HepG2 (cell line): ENCODE measurements at regions not wholly inside any gene's neighbourhood (a gene's known extent, or its start where the extent isn't known, plus 50 kb on each side); places are given as distances from the start of the nearest gene placed in this dataset.

ENCODE experiments used
- ATAC-seq: fragments of 200-7000 bp; cut with Tn5 transposase; 3 replicates; pipeline ENCODE4 v1.9.1; 2020; ENCODE audit warnings: mild to moderate bottlenecking, moderate library complexity
- BruUV-seq: library from RNA; stranded (reverse); fragments of 400-500 nt; replicated peaks from 2 replicates; lab custom pipeline; 2021; lab: Mats Ljungman, UMichigan
- CTCF ChIA-PET: fragments of 300-600 bp; formaldehyde crosslinking; extraction: SDS; loops from one replicate; lab custom pipeline; 2021; ENCODE audit warnings: low total read pairs, inconsistent platforms, low intra/inter-chr PET ratio; lab: Yijun Ruan, JAX
- POLR2A ChIA-PET: fragments of 350-600 bp; sonication (Branson Sonifier 250); formaldehyde crosslinking; loops from one replicate; lab custom pipeline; 2020; ENCODE audit warnings: antibody characterized with exemption, inconsistent platforms; lab: Yijun Ruan, JAX
- DNase-seq: peaks from one replicate; pipeline ENCODE4 v3.0.0-alpha.2; 2015; ENCODE audit warnings: low spot score
- FAIRE-seq: peaks from 3 replicates; lab custom pipeline; 2011; peaks lifted over from hg19 to GRCh38; lab: Jason Lieb, UNC
- H2AFZ ChIP-seq: one replicate; pipeline ENCODE4 v1.6.1; 2011; ENCODE audit warnings: low read length, inconsistent platforms
- H3K27ac ChIP-seq: fragments of 300-600 bp; 3 replicates; pipeline ENCODE4 v1.8.0; 2011; ENCODE audit warnings: mixed run types, mild to moderate bottlenecking, mixed read lengths, low read length, inconsistent platforms; ENCODE audit not compliant: insufficient read depth; ENCODE audit errors: extremely low read length
- H3K27me3 ChIP-seq, 2 experiments: fragments of 200-600 bp in 1 of 2; 2 replicates in 1 of 2; 3 replicates in 1 of 2; pipeline versions ENCODE4 v1.6.0 to v1.8.0; 2011; ENCODE audit warnings: low read length in 2 of 2, mild to moderate bottlenecking in 2 of 2, moderate library complexity in 2 of 2, inconsistent platforms in 1 of 2; ENCODE audit not compliant: insufficient read depth in 2 of 2, control insufficient read depth in 1 of 2
- H3K36me3 ChIP-seq, 2 experiments: fragments of 200-600 bp in 1 of 2; replicated peaks in 1 of 2; 2 replicates in 1 of 2; 3 replicates in 1 of 2; pipeline versions ENCODE4 v1.5.1 to v1.8.0; 2011; ENCODE audit warnings: low read length in 2 of 2, inconsistent platforms in 1 of 2; ENCODE audit not compliant: insufficient read depth in 2 of 2, control insufficient read depth in 1 of 2
- H3K4me1 ChIP-seq: 2 replicates; pipeline ENCODE4 v1.5.1; 2012; ENCODE audit warnings: low read length, inconsistent platforms; ENCODE audit not compliant: insufficient read depth
- H3K4me2 ChIP-seq: 2 replicates; pipeline ENCODE4 v1.6.0; 2011; ENCODE audit warnings: low read depth, low read length, inconsistent platforms
- H3K4me3 ChIP-seq, 3 experiments: fragments of 200-600 bp in 1 of 3; sonication (generic), shearing (Covaris generic) in 1 of 3; replicated peaks in 1 of 3; 2 replicates each; pipeline ENCODE4 v1.5.1; 2011 to 2016; ENCODE audit warnings: low read length in 3 of 3, inconsistent platforms in 2 of 3, low read depth in 2 of 3, mild to moderate bottlenecking in 2 of 3, control low read depth in 1 of 3, mixed read lengths in 1 of 3; ENCODE audit not compliant: insufficient read depth in 1 of 3
- H3K79me2 ChIP-seq: one replicate; pipeline ENCODE4 v1.6.1; 2011; ENCODE audit warnings: low read length, inconsistent platforms; ENCODE audit not compliant: insufficient read depth
- H3K9ac ChIP-seq: 2 replicates; pipeline ENCODE4 v1.6.0; 2011; ENCODE audit warnings: mild to moderate bottlenecking, low read depth, low read length, inconsistent platforms; ENCODE audit not compliant: insufficient read depth
- H3K9me3 ChIP-seq: 2 replicates; pipeline ENCODE4 v1.5.1; 2012; ENCODE audit warnings: mild to moderate bottlenecking, low read length
- H4K20me1 ChIP-seq: 2 replicates; pipeline ENCODE4 v1.6.0; 2011; ENCODE audit warnings: inconsistent platforms, mild to moderate bottlenecking, low read length, moderate library complexity; ENCODE audit not compliant: insufficient read depth
- ATRX ChIP-seq: sonication (generic); formaldehyde crosslinking; IDR thresholded peaks from 2 replicates; pipeline ENCODE4 v1.4.0; 2020; ENCODE audit warnings: missing genetic modification reagents, borderline replicate concordance
- KAT8 ChIP-seq: IDR thresholded peaks from 2 replicates; pipeline ENCODE4 v1.6.1; 2016; ENCODE audit warnings: missing genetic modification reagents, missing compliant biosample characterization
- NFYB ChIP-seq: sonication (generic); formaldehyde crosslinking; IDR thresholded peaks from 2 replicates; pipeline ENCODE4 v1.4.0; 2020; ENCODE audit warnings: missing genetic modification reagents
- RELA ChIP-seq: sonication (generic); formaldehyde crosslinking; IDR thresholded peaks from 2 replicates; pipeline ENCODE4 v1.4.0; 2020; ENCODE audit warnings: missing genetic modification reagents
- U2AF1 ChIP-seq: fragments of 200-400 bp; formaldehyde crosslinking; optimal IDR thresholded peaks from 2 replicates; pipeline ENCODE3; 2017; ENCODE audit warnings: mild to moderate bottlenecking, low read depth, low read length
- ZNF30 ChIP-seq: sonication (generic); formaldehyde crosslinking; IDR thresholded peaks from 2 replicates; pipeline ENCODE4 v1.5.0; 2020; ENCODE audit warnings: mild to moderate bottlenecking, missing genetic modification reagents
- ZNF713 ChIP-seq: sonication (generic); formaldehyde crosslinking; IDR thresholded peaks from 2 replicates; pipeline ENCODE4 v1.4.0; 2020; ENCODE audit warnings: mild to moderate bottlenecking, missing genetic modification reagents
- ZNF788 ChIP-seq: sonication (generic); formaldehyde crosslinking; IDR thresholded peaks from 2 replicates; pipeline ENCODE4 v1.5.0; 2020; ENCODE audit warnings: mild to moderate bottlenecking, missing genetic modification reagents, borderline replicate concordance
- WGBS: methylation state at CpG from one replicate; pipeline ENCODE4 v1.1.6; 2017; ENCODE audit warnings: low lambda C conversion rate; 5-methylcytosine and 5-hydroxymethylcytosine counted together
- in situ Hi-C: cut with HindIII; loops from 2 replicates; pipeline ENCODE4 v1.10.0; 2017; ENCODE audit warnings: low pct_unique_long_range_greater_than_20kb; ENCODE audit not compliant: extremely low pct_ligation_motif_present
- intact Hi-C: fragments of 100-400 bp; cut with micrococcal nuclease; formaldehyde crosslinking; loops from one replicate; pipeline ENCODE4 v1.10.0; 2022; ENCODE audit not compliant: unreplicated experiment
- TF ChIP-seq, protein P1 (sequence below): sonication (generic); formaldehyde crosslinking; IDR thresholded peaks from 2 replicates; pipeline ENCODE4 v1.8.0; 2022; ENCODE audit warnings: mild to moderate bottlenecking, missing genetic modification reagents, moderate library complexity
- TF ChIP-seq, protein P2 (sequence below): sonication (generic); formaldehyde crosslinking; IDR thresholded peaks from 2 replicates; pipeline ENCODE4 v1.4.0; 2020; ENCODE audit warnings: missing genetic modification reagents

- no peak overlapping the region for H3K4me3 ChIP-seq
- ChIA-PET CTCF (no interaction called here), POLR2A (no interaction called here)
- no peaks in the 10 kb centered on the region for H3K36me3 ChIP-seq
- H3K27me3 ChIP-seq: no peaks in the 10 kb centered on the region
- no peaks in the 10 kb centered on the region for H4K20me1 ChIP-seq
- BruUV-seq: no TSS peak
- ATAC-seq (no peak), DNase-seq (no peak), FAIRE-seq (no peak)
- H2AFZ ChIP-seq: no peak overlapping the region
- no peak overlapping the region for H3K4me2 ChIP-seq
- in situ Hi-C loops: no loop called here
- H3K79me2 ChIP-seq: no peaks in the 10 kb centered on the region
- TF ChIP-seq ZNF788 (CRISPR knock-in tag) (no peak), NFYB (CRISPR knock-in tag) (no peak), KAT8 (CRISPR knock-in tag) (no peak), U2AF1 (no peak), ZNF713 (CRISPR knock-in tag) (no peak), ATRX (CRISPR knock-in tag) (no peak), RELA (CRISPR knock-in tag) (no peak), ZNF30 (CRISPR knock-in tag) (no peak)
- TF ChIP-seq, protein P1, sequence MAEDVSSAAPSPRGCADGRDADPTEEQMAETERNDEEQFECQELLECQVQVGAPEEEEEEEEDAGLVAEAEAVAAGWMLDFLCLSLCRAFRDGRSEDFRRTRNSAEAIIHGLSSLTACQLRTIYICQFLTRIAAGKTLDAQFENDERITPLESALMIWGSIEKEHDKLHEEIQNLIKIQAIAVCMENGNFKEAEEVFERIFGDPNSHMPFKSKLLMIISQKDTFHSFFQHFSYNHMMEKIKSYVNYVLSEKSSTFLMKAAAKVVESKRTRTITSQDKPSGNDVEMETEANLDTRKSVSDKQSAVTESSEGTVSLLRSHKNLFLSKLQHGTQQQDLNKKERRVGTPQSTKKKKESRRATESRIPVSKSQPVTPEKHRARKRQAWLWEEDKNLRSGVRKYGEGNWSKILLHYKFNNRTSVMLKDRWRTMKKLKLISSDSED (CRISPR knock-in tag): no peak
- TF ChIP-seq, protein P2, sequence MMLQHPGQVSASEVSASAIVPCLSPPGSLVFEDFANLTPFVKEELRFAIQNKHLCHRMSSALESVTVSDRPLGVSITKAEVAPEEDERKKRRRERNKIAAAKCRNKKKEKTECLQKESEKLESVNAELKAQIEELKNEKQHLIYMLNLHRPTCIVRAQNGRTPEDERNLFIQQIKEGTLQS (CRISPR knock-in tag): no peak
- H3K9ac ChIP-seq: no peak overlapping the region
- H3K4me1 ChIP-seq: no peaks in the 10 kb centered on the region
- 0% methylated on average over 1 of the region's 1 CpG for WGBS
- no peak overlapping the region for H3K27ac ChIP-seq
- intact Hi-C loops: no loop called here
- H3K9me3 ChIP-seq: no peaks in the 10 kb centered on the region
These were observed 103.8 kb upstream of the PCDH15 start for GRCh38 chr10:54904833-54905232.
